GM23338 (cell line): ENCODE measurements at regions not wholly inside any gene's neighbourhood (a gene's known extent, or its start where the extent isn't known, plus 50 kb on each side); places are given as distances from the start of the nearest gene placed in this dataset.

ENCODE experiments used
- CTCF ChIP-seq, 2 experiments: fragments of 200-600 bp in 1 of 2; sonication (generic) in 1 of 2; conservative IDR thresholded peaks; 2 replicates each; pipeline versions ENCODE4 v1.5.1 to v1.6.1; 2016 to 2017; ENCODE audit warnings: antibody characterized with exemption in 2 of 2, low read depth in 2 of 2, mild to moderate bottlenecking in 2 of 2, moderate library complexity in 1 of 2
- ETS1 ChIP-seq: IDR thresholded peaks from 2 replicates; pipeline ENCODE4 v1.6.1; 2016; ENCODE audit warnings: antibody characterized with exemption
- EZH2 ChIP-seq: fragments of 200-600 bp; sonication (generic); IDR thresholded peaks from one replicate; pipeline ENCODE4 v1.8.0; 2017; ENCODE audit warnings: antibody characterized with exemption, mild to moderate bottlenecking, low read depth; ENCODE audit not compliant: unreplicated experiment
- EZH2phosphoT487 ChIP-seq: fragments of 200-600 bp; sonication (generic); IDR thresholded peaks from one replicate; pipeline ENCODE4 v1.8.1; 2018; ENCODE audit warnings: antibody characterized with exemption; ENCODE audit not compliant: unreplicated experiment
- JUNB ChIP-seq: IDR thresholded peaks from one replicate; pipeline ENCODE4 v1.6.1; 2016; ENCODE audit warnings: antibody characterized with exemption; ENCODE audit not compliant: unreplicated experiment
- NANOG ChIP-seq: IDR thresholded peaks from 2 replicates; pipeline ENCODE4 v1.6.1; 2016; ENCODE audit warnings: antibody characterized with exemption, borderline replicate concordance
- POLR2AphosphoS5 ChIP-seq: IDR thresholded peaks from 2 replicates; pipeline ENCODE4 v1.6.1; 2016; ENCODE audit warnings: antibody characterized with exemption, low read depth
- REST ChIP-seq: IDR thresholded peaks from one replicate; pipeline ENCODE4 v1.6.1; 2018; ENCODE audit warnings: antibody characterized with exemption; ENCODE audit not compliant: unreplicated experiment
- ZNF114 ChIP-seq: fragments of 250-450 bp; sonication (Bioruptor Pico); IDR thresholded peaks from 2 replicates; pipeline ENCODE4 v1.5.0; 2020; ENCODE audit warnings: mild to moderate bottlenecking, moderate library complexity

GRCh38 chr20:12511499-12511898 is 497.3 kb upstream of the SPTLC3 start:
- TF ChIP-seq CTCF (conservative IDR thresholded peaks at IDR 0.05; ENCODE audit: low read depth in 2 of 2) (no peak), EZH2 (no peak), REST (no peak), POLR2AphosphoS5 (no peak), ZNF114 (CRISPR knock-in tag) (no peak), JUNB (no peak), EZH2phosphoT487 (no peak), NANOG (no peak), ETS1 (no peak)
